HUES6 (cell line): ENCODE measurements at regions not wholly inside any gene's neighbourhood (a gene's known extent, or its start where the extent isn't known, plus 50 kb on each side); places are given as distances from the start of the nearest gene placed in this dataset.

Experiments
- H3K27ac ChIP-seq: 2 replicates; pipeline ENCODE4 v1.7.0; 2013; ENCODE audit warnings: low read depth, mild to moderate bottlenecking, low read length, inconsistent platforms
- H3K27me3 ChIP-seq: 2 replicates; pipeline ENCODE4 v1.6.1; 2013; ENCODE audit warnings: low read length; ENCODE audit not compliant: control insufficient read depth, insufficient read depth
- H3K36me3 ChIP-seq: 2 replicates; pipeline ENCODE4 v1.6.1; 2013; ENCODE audit warnings: low read length; ENCODE audit not compliant: control insufficient read depth, insufficient read depth
- H3K4me1 ChIP-seq: 2 replicates; pipeline ENCODE4 v1.6.1; 2013; ENCODE audit warnings: low read length; ENCODE audit not compliant: control insufficient read depth, insufficient read depth
- H3K4me3 ChIP-seq: 2 replicates; pipeline ENCODE4 v1.5.1; 2013; ENCODE audit warnings: low read depth, low read length
- H3K9ac ChIP-seq: one replicate; pipeline ENCODE4 v1.6.1; 2013; ENCODE audit warnings: mild to moderate bottlenecking, low read length
- H3K9me3 ChIP-seq: 2 replicates; pipeline ENCODE4 v1.6.1; 2013; ENCODE audit warnings: low read depth, low read length; ENCODE audit not compliant: control insufficient read depth, insufficient read depth

GRCh38 chr18:68447286-68447685, 267.6 kb downstream of the TMX3 start:
- no peaks in the 10 kb centered on the region for H3K27me3 ChIP-seq
- H3K4me3 ChIP-seq: no peak overlapping the region
- no peaks in the 10 kb centered on the region for H3K36me3 ChIP-seq
- H3K9me3 ChIP-seq: no peaks in the 10 kb centered on the region
- H3K9ac ChIP-seq: no peak overlapping the region
- H3K27ac ChIP-seq: no peak overlapping the region
- H3K4me1 ChIP-seq: no peaks in the 10 kb centered on the region

- Histone ChIP-seq H3K9me3 (no peaks in the 10 kb centered on the region), H3K4me1 (no peaks in the 10 kb centered on the region), H3K27ac (no peak overlapping the region), H3K36me3 (no peaks in the 10 kb centered on the region), H3K4me3 (no peak overlapping the region), H3K9ac (no peak overlapping the region), H3K27me3 (no peaks in the 10 kb centered on the region)
These were observed 269.1 kb downstream of the TMX3 start for GRCh38 chr18:68445668-68446426.

GRCh38 chr18:68445136-68445535, 269.8 kb downstream of the TMX3 start:
- no peak overlapping the region for H3K9ac ChIP-seq
- H3K27me3 ChIP-seq: no peaks in the 10 kb centered on the region
- no peak overlapping the region for H3K27ac ChIP-seq
- H3K9me3 ChIP-seq: no peaks in the 10 kb centered on the region
- H3K36me3 ChIP-seq: no peaks in the 10 kb centered on the region
- H3K4me1 ChIP-seq: no peaks in the 10 kb centered on the region
- no peak overlapping the region for H3K4me3 ChIP-seq

- Histone ChIP-seq H3K4me3 (no peak overlapping the region), H3K27ac (no peak overlapping the region), H3K9me3 (peaks cover 13% of the 10 kb centered on the region; the same call in 1 of the 2 replicates), H3K36me3 (no peaks in the 10 kb centered on the region), H3K9ac (no peak overlapping the region), H3K27me3 (no peaks in the 10 kb centered on the region), H3K4me1 (peaks cover 10% of the 10 kb centered on the region)
These were observed 273.7 kb downstream of the TMX3 start for GRCh38 chr18:68441241-68441640.

GRCh38 chr18:68440433-68440832, 274.5 kb downstream of the TMX3 start:
- Histone ChIP-seq H3K9me3 (peaks cover 13% of the 10 kb centered on the region; the same call in 1 of the 2 replicates), H3K4me3 (no peak overlapping the region), H3K4me1 (peaks cover 10% of the 10 kb centered on the region), H3K27me3 (no peaks in the 10 kb centered on the region), H3K36me3 (no peaks in the 10 kb centered on the region), H3K27ac (no peak overlapping the region), H3K9ac (no peak overlapping the region)

GRCh38 chr18:68439642-68440041, 275.3 kb downstream of the TMX3 start:
- H3K4me3 ChIP-seq: no peak overlapping the region
- no peaks in the 10 kb centered on the region for H3K27me3 ChIP-seq
- no peaks in the 10 kb centered on the region for H3K36me3 ChIP-seq
- no peak overlapping the region for H3K9ac ChIP-seq
- no peak overlapping the region for H3K27ac ChIP-seq
- peaks cover 10% of the 10 kb centered on the region for H3K4me1 ChIP-seq
- peaks cover 13% of the 10 kb centered on the region; the same call in 1 of the 2 replicates for H3K9me3 ChIP-seq

- Histone ChIP-seq H3K27me3 (no peaks in the 10 kb centered on the region), H3K9ac (no peak overlapping the region), H3K9me3 (peaks cover 13% of the 10 kb centered on the region; the same call in 1 of the 2 replicates), H3K4me3 (no peak overlapping the region), H3K36me3 (no peaks in the 10 kb centered on the region), H3K4me1 (peaks cover 10% of the 10 kb centered on the region), H3K27ac (no peak overlapping the region)
These were observed 275.9 kb downstream of the TMX3 start for GRCh38 chr18:68438983-68439382.

GRCh38 chr18:68438536-68438935, 276.4 kb downstream of the TMX3 start:
- no peaks in the 10 kb centered on the region for H3K36me3 ChIP-seq
- no peak overlapping the region for H3K27ac ChIP-seq
- no peak overlapping the region for H3K4me3 ChIP-seq
- H3K4me1 ChIP-seq: peaks cover 10% of the 10 kb centered on the region
- H3K27me3 ChIP-seq: no peaks in the 10 kb centered on the region
- H3K9me3 ChIP-seq: peaks cover 13% of the 10 kb centered on the region; the same call in 1 of the 2 replicates
- H3K9ac ChIP-seq: no peak overlapping the region

- H3K27ac ChIP-seq: no peak overlapping the region
- H3K9ac ChIP-seq: no peak overlapping the region
- no peak overlapping the region for H3K4me3 ChIP-seq
- H3K9me3 ChIP-seq: peaks cover 13% of the 10 kb centered on the region; the same call in 1 of the 2 replicates
- peaks cover 10% of the 10 kb centered on the region for H3K4me1 ChIP-seq
- no peaks in the 10 kb centered on the region for H3K27me3 ChIP-seq
- no peaks in the 10 kb centered on the region for H3K36me3 ChIP-seq
These were observed 278.4 kb downstream of the TMX3 start for GRCh38 chr18:68436485-68436884.

- no peaks in the 10 kb centered on the region for H3K36me3 ChIP-seq
- peaks cover 10% of the 10 kb centered on the region for H3K4me1 ChIP-seq
- H3K4me3 ChIP-seq: no peak overlapping the region
- no peak overlapping the region for H3K9ac ChIP-seq
- H3K9me3 ChIP-seq: peaks cover 13% of the 10 kb centered on the region; the same call in 1 of the 2 replicates
- no peaks in the 10 kb centered on the region for H3K27me3 ChIP-seq
- no peak overlapping the region for H3K27ac ChIP-seq
These were observed 279.3 kb downstream of the TMX3 start for GRCh38 chr18:68435581-68435980.

GRCh38 chr18:68431922-68432198, 283.0 kb downstream of the TMX3 start:
- H3K4me1 ChIP-seq: peaks cover 8% of the 10 kb centered on the region

More at GRCh38 chr18:68431922-68432198, 283.0 kb downstream of the TMX3 start:
- no peak overlapping the region for H3K27ac ChIP-seq
- no peaks in the 10 kb centered on the region for H3K27me3 ChIP-seq
- H3K36me3 ChIP-seq: no peaks in the 10 kb centered on the region
- H3K9me3 ChIP-seq: peaks cover 4% of the 10 kb centered on the region; the same call in 1 of the 2 replicates
- no peak overlapping the region for H3K4me3 ChIP-seq
- no peak overlapping the region for H3K9ac ChIP-seq
